LNCAP (cell line): ENCODE measurements at regions not wholly inside any gene's neighbourhood (a gene's known extent, or its start where the extent isn't known, plus 50 kb on each side); places are given as distances from the start of the nearest gene placed in this dataset.

Experiments used
- CTCF ChIP-seq: fragments of 450-650 bp; IDR thresholded peaks from 2 replicates; pipeline ENCODE4 v1.5.1; 2017; ENCODE audit warnings: mild to moderate bottlenecking

GRCh38 chr4:23005691-23006090, 313.0 kb downstream of the GBA3 start:
- TF ChIP-seq CTCF: no peak

- no peak for TF ChIP-seq CTCF
Measured at GRCh38 chr4:23001478-23001877, 308.7 kb downstream of the GBA3 start.

GRCh38 chr4:22999419-22999818, 306.7 kb downstream of the GBA3 start:
- peak; percentile 14; the same call in 1 of the 2 replicates for TF ChIP-seq CTCF

- TF ChIP-seq CTCF: no peak
Measured at GRCh38 chr4:22997358-22998224, 304.9 kb downstream of the GBA3 start.

- TF ChIP-seq CTCF: no peak
Measured at GRCh38 chr4:22991576-22991975, 298.8 kb downstream of the GBA3 start.

GRCh38 chr4:22988526-22988925, 295.8 kb downstream of the GBA3 start:
- TF ChIP-seq CTCF: no peak

GRCh38 chr4:22987870-22988269, 295.1 kb downstream of the GBA3 start:
- no peak for TF ChIP-seq CTCF
